Germinal center (tissue), 1 donor: ENCODE measurements at regions not wholly inside any gene's neighbourhood (a gene's known extent, or its start where the extent isn't known, plus 50 kb on each side); places are given as distances from the start of the nearest gene placed in this dataset.
"Not testable (repeated sequence)": the region's sequence is repeated elsewhere in the genome, so short reads cannot be mapped to it uniquely, and the experiment has no call there.

Experiments used
- DNase-seq: peaks from one replicate; pipeline ENCODE4 v3.0.0; 2012; ENCODE audit warnings: mixed read lengths, low spot score

DNA sequence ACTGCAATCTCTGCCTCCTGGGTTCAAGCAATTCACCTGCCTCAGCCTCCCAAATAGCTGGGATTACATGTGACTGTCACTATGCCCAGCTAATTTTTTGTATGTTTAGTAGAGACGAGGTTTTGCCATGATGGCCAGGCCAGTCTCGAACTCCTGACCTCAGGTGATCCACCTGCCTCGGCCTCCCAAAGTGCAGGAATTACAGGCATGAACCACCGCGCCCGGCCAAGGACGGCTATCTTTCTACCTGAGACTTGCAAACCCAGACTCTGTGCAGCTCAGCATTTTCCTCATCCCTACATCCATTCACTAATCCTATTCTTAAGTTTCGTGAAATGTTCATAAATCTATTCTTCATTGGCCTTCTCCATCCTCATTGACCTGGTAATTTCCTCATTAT, 330.0 kb downstream of the ANTXR2 start:
- no peak for DNase-seq

DNA sequence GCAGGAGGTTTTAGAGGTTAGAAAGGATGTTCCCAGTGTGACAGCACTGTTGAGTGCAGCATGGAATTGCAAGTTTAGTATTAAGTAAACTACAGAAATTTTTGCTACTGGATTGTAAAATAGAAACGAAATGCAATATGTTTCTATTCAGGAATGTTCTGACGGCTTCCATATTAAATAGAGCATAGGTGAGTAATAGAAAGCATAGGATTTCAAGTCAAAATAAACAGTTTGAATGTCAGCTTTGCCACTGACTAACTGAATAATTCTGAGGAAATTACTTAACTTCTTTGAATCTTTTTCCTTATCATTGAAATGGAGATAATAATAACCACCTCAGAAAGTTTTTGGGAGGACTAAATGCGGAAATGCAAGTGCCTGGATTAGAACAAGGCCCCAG, 331.9 kb upstream of the GK2 start:
- no peak for DNase-seq

DNA sequence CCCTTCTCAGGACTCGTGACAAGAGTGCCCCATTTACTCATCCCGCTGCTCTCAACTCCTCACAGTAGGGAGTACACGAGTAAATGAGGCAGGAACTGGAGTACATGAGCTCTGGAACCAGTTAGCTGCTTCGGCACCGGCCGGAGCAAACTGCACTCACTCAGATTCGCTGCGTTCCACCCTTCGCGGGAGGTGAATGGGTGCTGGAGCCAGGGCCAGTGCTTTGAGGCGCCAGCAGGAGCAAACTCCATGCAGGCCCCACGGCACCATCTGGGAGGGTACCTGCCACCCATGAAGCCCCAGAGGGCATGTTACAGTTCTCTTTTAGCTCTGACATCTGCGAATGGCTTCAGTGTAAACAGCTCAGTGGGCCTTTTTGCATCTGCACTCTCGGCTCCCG, 315.5 kb upstream of the GK2 start:
- DNase-seq = no peak

DNA sequence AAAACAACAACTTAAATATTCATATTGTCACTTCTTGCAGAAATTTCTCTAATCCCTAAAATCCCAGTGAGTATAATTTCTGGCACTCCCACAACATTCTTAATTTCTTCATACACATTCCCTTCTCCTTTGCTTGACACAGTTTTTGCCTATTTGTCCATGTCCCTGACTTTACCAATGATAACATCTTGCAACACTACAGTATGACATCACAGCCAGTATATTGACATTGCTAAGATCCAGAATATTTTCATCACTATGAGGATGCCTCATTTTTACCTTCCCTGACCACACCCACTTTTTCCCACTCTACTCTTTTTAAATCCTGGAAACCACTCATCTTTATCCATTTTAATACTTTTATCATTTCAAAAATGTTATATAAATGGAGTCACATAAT, 292.3 kb upstream of the GK2 start:
- no peak for DNase-seq

DNA sequence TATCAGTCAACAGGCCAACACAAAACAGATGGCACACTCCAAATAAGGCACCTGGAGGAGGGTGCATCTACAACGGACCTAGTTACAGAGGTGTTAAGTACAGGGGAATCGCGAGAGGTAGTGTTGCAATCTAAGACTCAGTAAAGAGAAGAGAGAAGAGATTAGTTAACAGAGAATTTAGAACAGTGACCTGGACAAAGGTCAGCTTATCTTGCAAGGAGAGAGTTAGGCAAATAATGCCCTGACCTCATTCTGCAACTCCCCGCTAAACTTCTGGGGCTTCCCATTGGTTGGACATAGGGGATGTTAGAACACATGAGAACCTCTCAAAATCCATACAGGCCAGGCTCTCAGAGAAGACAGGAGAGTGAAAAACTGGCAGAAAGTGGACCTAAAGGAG, 289.4 kb upstream of the GK2 start:
- no peak for DNase-seq

DNA sequence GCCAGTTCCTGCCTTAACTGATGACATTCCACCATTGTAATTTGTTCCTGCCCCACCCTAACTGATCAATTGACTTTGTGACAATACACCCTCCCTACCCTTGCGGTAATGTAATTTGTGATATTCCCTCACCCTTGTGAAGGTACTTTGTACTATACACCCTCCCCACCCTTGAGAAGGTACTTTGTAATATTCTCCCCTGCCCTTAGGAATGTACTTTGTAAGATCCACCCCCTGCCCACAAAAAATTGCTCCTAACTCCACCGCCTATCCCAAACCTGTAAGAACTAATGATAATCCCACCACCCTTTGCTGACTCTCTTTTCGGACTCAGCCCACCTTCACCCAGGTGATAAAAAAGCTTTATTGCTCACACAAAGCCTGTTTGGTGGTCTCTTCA, 288.5 kb upstream of the GK2 start:
- not testable (repeated sequence) for DNase-seq

DNA sequence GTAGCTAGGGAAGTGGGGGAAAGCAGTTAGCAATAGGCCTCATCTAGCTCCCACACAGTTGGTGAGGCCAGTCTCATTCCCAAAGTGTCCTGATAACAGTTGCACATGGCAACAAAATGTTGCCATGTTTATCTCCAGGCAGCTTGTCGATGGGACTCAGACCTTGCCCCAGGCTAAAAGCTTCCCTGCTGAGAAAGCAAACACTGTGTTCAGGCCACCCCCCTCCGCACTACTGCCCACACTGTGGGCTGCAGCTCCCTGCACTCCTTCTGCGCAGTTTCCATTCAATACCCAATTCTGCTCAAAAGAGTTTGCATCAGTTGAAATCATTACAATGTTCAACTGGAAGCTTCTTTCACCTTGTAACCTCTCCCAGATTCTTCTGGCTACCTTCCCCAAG, 287.8 kb upstream of the GK2 start:
- no peak for DNase-seq

DNA sequence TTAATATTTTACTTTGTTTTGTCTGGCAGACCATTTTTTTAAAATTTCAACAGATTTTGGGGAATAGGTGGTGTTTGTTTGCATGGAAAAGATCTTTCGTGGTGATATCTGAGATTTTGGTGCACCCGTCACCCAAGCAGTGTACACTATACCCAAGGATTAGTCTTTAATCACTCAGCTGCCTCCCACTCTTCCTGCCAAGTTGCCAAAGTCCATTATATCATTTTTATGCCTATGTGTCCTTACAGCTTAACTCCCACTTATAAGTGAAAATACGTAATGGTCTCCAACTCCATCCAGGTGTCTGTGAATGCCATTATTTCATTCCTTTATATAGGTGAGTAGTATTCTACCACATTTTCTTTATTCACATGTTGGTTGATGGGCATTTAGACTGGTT, 281.7 kb upstream of the GK2 start:
- DNase-seq = no peak

DNA sequence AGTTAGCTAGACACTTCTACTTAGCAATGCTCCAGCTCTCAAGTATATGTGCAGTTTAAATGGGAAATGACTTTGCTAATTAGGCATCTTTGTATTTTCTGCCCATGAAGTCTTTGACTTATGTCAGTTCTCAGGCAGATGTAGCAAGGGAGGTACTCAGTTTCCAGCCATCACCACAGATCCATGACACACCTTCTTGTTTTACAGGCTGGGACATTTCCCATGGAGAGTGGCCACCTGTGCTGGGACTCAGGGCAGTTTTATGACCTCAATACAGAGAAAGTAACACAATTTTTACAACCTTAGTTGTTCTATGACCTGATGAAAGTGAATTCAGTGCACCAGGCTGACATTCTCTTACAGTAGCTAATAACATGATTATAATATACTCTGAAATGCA, 280.7 kb upstream of the GK2 start:
- DNase-seq = no peak

DNA sequence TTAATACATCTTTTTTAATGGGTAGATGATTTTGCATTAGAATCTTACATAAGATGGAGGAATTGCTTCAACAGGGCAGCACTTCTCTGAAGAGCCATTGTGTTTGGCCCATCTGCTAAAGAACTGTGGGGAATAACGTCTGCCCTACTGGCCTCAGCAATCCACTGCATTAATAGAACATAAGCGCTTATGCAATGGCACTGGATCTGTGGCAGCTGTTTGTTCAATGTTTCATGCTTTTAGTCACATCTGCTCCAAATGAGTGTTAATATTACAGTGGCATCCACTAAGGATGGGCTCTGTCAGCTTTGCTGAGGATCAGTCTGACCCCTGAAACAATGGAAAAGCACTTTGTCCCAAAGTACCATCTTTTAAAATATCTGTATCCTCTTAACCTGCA, 279.0 kb upstream of the GK2 start:
- DNase-seq = no peak

DNA sequence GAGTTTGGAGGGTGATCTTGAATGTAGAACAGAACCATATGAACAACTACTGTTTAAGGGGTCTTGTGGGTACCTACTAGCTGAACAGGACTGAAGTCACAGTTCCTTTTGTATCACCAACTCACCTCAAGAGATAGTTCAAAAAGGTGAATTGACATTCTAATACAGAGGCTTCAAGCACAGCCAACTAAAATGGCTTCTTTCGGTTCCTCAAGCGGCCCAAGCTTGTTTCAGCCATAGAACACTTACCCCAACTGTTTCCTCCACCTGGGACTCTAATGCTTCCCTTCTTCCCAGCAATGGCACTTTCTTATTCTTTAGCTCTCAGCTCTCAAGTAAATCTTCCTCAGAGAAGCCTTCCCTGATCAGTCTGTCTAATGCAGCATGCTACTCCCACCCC, 277.5 kb upstream of the GK2 start:
- no peak for DNase-seq

DNA sequence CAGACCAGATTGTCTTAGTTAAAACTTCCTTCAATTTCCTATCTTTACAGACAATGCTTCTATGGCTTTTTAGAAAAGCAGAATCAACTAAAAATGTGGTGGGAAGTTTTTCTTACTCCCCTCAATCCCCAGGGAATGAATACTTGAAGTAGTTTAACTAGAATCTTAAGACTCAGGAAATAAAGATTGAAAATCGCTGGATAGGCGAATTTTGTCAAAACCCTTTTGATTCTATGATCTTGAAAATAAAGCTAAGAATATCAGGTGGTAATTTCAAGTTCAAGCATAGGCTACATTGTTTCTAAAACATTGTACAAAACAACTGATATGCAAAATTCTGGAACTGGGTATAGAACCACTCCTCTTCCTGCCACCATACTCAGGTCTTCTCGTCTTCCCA, 276.5 kb upstream of the GK2 start:
- no peak for DNase-seq

DNA sequence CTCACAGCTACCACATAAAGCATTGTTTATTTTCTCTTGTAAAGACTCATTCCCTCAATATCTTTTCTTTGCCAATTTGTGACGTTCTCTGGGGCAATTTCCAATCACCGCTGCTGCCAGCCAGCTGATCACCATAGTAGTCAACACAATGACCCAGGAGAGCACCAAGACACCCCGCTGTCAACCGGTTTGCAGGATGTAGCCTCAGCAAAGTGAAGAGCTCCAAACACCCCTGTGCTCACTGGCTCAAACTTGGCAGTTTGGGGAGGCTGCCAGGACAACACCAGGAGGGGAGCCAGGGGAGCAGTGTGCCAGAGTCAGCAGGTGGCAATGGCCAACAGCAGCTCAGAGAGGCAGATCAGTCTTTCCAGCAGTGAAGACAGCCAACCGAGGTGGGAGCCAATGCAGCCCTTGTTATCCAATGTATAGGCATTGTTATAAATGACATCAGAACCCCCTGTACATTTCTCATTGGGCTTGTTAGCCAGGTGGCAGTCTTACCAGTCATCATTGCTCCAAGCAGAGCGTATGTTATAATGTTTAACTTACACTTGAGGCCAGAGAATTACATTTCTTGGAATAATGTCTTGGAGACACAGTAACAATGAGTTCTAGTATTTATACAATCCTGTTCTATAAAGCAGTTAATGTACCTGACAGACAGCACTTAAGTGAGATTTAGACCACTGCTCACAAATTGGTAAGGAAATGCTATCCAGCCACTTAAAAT, 274.9 kb upstream of the GK2 start:
- DNase-seq = no peak

DNA sequence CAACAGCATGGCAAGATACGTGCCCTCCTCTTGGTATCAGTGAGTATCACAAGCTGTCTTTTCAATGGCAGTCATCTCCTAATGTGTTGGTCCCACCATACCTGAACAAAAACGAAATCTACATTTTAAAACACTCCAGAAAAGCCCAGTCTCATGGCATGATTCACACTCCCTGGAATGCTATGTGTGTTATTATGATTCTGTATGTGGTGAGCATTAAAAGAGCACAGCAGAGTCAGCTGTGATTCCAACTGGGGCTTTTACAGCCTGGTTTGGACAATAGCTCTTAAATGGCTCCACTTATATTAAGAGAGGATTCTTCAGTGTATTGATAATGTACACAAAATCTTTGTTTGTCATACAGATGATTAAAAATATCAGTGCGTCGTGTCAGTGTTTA, 274.1 kb upstream of the GK2 start:
- no peak for DNase-seq

DNA sequence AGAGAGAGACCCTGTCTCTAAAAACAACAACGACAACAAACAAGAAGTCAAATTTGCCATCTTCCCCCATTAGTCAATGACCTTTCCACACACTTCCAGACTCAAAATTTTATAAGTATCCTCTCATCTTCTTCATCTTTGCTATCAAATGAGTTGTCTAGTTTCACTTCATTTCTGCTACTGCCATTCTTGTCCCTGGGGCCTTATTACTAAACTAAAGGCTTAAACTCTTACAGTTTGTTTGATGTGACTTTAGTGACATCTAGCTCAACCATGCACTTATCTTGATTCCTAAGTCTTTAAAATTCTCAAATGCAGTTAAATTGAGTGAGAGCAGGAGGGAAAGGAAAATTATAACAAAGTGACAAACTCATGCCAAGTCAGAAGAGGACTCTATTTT, 271.8 kb upstream of the GK2 start:
- DNase-seq = no peak

DNA sequence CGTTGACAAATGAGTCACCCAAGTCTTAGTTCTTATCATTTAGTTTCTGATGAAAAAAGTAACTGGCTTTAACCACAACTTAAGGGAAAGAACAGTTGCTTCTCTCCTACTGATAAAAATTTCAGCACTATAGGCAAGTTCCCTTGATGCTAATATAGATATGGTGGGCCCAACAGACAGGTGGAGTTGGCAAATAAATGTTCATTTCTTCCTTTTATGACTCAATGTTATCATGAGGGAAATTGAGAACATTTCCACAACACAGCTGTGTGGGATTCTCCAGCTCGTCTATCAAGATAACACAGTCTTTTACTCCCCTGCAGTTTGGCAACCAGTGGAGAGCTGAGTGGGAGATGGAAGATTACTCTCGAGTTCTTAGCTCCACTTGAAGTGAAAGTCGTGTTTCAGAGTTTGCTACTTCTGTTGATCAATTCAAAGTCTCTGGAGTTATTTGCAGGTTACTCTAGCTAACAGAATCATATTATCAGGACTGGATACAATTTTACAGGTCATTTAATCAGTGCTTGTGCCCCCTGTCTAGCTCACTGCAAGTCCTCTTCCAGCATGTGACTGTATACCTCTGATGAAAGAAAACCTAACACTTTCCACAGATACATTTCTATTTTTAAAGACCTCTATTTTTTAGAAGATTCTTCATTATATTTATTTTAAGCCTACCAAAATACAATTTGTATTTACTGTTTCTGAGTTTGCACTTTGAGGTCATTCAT, 270.6 kb upstream of the GK2 start:
- DNase-seq = no peak

DNA sequence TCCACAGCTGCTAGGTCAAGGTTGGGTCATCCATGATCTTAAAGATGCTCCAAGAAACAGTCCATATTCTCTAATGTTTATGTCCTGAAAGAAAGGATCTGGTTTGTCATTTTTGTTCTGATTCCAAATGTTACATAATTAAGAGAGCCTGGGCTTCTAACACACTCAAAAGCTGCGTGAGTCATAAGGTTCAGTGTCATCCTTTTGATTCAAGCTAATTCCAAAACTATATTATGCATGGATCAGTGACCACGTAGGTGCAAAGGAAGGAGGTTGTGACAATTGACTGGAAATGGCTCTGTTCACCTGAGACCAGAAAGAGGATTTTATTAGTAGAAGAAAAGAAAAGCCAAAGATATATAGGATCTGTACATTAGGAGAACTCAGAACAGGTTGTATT, 268.7 kb upstream of the GK2 start:
- DNase-seq = no peak

DNA sequence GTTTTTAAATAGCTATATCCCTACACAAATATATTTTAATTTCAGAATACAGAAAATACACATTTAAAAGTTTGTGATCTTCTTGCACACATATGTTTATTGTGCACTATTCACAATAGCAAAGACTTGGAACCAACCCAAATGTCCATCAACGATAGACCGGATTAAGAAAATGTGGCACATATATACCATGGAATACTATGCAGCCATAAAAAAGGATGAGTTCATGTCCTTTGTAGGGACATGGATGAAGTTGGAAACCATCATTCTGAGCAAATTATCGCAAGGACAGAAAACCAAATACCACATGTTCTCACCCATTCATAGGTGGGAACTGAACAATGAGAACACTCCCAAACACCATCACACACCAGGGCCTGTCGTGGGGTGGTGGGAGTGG, 266.9 kb upstream of the GK2 start:
- not testable (repeated sequence) for DNase-seq

DNA sequence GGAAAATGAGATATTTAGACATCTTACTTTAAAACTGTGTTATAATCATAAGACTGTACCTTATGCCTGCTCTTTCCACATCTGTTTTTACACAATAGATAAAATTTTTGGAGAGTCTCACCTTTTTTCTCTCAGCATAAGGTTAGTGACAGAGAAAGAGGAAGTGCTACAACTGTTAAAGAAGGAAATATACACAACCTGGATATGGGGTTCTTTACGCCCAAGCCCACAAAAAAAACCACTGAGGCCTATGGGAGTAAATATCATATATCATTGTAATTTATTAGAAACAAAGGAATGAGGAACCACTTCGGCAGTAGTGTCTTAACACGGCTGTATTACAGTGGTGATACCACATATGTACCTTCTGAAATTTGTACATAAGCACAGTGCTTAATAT, 265.9 kb upstream of the GK2 start:
- no peak for DNase-seq

DNA sequence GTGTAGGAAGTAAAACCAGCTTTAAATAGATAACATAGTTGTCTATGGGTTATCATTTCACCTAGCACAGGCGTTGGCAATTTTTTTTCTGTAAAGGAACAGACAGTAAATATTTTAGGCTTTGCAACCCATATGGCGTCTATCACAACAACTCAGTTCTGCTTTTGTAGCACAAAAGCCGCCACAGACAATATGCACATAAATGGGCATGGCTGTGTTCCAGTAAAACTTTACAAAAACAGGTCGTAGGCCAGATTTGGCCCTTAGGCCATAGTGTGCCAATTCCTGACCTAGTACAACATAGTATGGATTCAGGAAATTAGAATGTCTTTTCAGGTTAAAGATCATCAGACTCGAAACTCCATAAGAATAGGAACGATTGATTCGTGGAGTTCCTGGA, 265.3 kb upstream of the GK2 start:
- DNase-seq = no peak

DNA sequence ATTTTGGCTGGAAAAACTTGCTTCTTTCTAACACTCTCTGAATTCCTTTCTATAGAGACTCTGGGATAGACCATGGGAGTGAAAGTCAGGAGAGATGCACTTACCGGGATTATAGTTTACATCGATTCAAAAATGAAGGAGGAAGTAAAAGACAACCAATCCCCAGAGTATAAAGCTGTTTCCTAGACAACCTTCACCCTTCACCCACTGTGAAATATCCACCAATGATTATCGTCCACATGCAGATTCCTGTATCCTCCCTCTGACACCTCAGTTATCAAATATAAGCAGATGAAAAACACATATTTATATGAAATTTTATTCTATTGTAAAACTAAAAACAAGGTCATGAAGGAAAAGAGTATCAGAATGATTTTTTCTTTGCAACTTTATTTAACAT, 258.8 kb upstream of the GK2 start:
- DNase-seq = no peak

DNA sequence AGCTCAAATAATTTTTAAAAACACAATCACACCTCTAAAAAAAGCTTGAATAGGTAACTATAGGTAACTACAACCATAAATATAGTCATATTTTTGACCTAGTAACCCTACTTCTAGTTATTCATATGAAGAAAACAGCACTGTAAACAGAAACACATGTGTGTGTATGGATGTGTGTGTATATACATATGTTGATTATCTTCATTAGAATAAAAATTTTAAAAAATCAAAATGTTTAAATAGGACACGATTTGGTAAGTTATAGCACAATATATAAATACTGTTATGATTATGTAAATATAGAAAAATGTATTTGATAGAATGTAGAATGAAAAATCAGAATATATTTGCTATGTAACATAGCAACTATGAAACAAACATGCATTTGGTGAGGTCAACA, 258.1 kb upstream of the GK2 start:
- no peak for DNase-seq

DNA sequence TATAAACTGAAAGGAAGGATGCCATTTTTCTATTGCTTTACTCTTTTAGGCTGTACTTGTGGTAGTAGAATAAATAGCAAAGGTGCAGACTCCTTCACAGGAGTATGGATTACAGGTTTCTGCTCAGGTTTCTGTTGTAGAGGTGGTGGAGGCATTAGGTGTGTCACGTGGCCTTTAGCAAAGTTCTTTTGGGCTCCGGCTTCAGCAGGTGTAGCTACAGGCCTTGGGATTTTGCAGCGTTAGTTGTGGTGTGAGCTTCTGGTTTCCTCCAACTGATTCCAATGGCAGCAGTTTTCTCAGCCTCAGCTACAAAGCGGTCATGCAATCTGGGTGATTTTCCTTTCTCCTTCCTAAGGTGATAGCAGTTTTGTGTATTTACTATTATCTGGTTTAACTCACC, 255.8 kb upstream of the GK2 start:
- no peak for DNase-seq

DNA sequence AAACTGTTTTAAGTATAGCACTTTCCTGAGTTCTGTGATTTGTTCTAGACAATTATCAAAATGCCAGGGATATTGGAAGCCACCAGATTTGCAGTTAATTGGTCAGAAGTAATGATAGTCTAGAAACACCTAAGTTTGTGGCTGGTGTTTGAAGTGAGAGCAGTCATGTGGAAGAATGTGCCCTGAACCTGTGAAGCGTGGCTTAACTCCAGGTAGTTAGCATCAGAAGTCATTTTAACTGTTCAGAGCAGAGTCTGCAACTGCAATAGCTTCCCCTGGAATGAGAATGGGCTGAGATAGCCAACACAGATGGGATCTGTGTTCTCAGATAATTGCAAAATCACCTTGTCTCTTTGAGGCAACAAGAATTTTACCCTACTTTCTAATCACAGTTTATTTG, 255.1 kb upstream of the GK2 start:
- DNase-seq = no peak
